Endodermal cell (in vitro differentiated cells): ENCODE measurements at regions not wholly inside any gene's neighbourhood (a gene's known extent, or its start where the extent isn't known, plus 50 kb on each side); places are given as distances from the start of the nearest gene placed in this dataset.

Experiments
- DNase-seq: peaks from one replicate; pipeline ENCODE4 v3.0.0-alpha.2; 2017
- H3K27ac ChIP-seq: 2 replicates; pipeline ENCODE4 v1.5.1; 2013; ENCODE audit warnings: mild to moderate bottlenecking, low read depth, low read length, moderate library complexity
- H3K27me3 ChIP-seq: 2 replicates; pipeline ENCODE4 v1.6.1; 2013; ENCODE audit warnings: mild to moderate bottlenecking, low read length, moderate library complexity; ENCODE audit not compliant: insufficient read depth, control insufficient read depth, poor library complexity, severe bottlenecking
- H3K36me3 ChIP-seq: 2 replicates; pipeline ENCODE4 v1.7.0; 2013; ENCODE audit warnings: mild to moderate bottlenecking, low read length, moderate library complexity; ENCODE audit not compliant: control insufficient read depth, insufficient read depth
- H3K4me1 ChIP-seq: one replicate; pipeline ENCODE4 v1.7.0; 2013; ENCODE audit warnings: low read length; ENCODE audit not compliant: control insufficient read depth, insufficient read depth
- H3K4me3 ChIP-seq: 2 replicates; pipeline ENCODE4 v1.5.1; 2013; ENCODE audit warnings: mild to moderate bottlenecking, low read length, moderate library complexity
- H3K9ac ChIP-seq: 2 replicates; pipeline ENCODE4 v1.6.1; 2013; ENCODE audit warnings: mild to moderate bottlenecking, low read length, moderate library complexity; ENCODE audit not compliant: poor library complexity, severe bottlenecking; ENCODE audit errors: extremely low read depth
- H3K9me3 ChIP-seq: 2 replicates; pipeline ENCODE4 v1.6.1; 2013; ENCODE audit warnings: mild to moderate bottlenecking, low read length, moderate library complexity; ENCODE audit not compliant: control insufficient read depth
- H3K27ac Mint-ChIP-seq: 2 replicates; pipeline ENCODE4 v1.8.0; 2020; ENCODE audit warnings: mixed read lengths
- H3K27me3 Mint-ChIP-seq: 2 replicates; pipeline ENCODE4 v1.8.0; 2021; ENCODE audit warnings: mild to moderate bottlenecking, mixed read lengths; ENCODE audit not compliant: insufficient read depth
- H3K36me3 Mint-ChIP-seq: 2 replicates; pipeline ENCODE4 v1.8.0; 2020; ENCODE audit warnings: low read depth, mixed read lengths
- H3K4me1 Mint-ChIP-seq: 2 replicates; pipeline ENCODE4 v1.8.0; 2020; ENCODE audit warnings: mixed read lengths
- H3K4me3 Mint-ChIP-seq: 2 replicates; pipeline ENCODE4 v1.8.0; 2020; ENCODE audit warnings: mild to moderate bottlenecking, moderate library complexity, mixed read lengths
- H3K9me3 Mint-ChIP-seq: 2 replicates; pipeline ENCODE4 v1.8.0; 2020; ENCODE audit warnings: mild to moderate bottlenecking, mixed read lengths
- WGBS, 2 experiments: methylation state at CpG; one replicate each; pipeline versions ENCODE4 v1.1.5 to v1.1.7; 2013; ENCODE audit warnings: missing lambda C conversion rate in 2 of 2, mixed read lengths in 1 of 2; ENCODE audit not compliant: insufficient coverage in 1 of 2, insufficient read length in 1 of 2; 5-methylcytosine and 5-hydroxymethylcytosine counted together
- TF ChIP-seq, protein P1 (sequence below): fragments of 200-600 bp; sonication (generic); conservative IDR thresholded peaks from 2 replicates; pipeline ENCODE4 v1.5.0; 2021; ENCODE audit warnings: antibody characterized with exemption, mild to moderate bottlenecking

DNA sequence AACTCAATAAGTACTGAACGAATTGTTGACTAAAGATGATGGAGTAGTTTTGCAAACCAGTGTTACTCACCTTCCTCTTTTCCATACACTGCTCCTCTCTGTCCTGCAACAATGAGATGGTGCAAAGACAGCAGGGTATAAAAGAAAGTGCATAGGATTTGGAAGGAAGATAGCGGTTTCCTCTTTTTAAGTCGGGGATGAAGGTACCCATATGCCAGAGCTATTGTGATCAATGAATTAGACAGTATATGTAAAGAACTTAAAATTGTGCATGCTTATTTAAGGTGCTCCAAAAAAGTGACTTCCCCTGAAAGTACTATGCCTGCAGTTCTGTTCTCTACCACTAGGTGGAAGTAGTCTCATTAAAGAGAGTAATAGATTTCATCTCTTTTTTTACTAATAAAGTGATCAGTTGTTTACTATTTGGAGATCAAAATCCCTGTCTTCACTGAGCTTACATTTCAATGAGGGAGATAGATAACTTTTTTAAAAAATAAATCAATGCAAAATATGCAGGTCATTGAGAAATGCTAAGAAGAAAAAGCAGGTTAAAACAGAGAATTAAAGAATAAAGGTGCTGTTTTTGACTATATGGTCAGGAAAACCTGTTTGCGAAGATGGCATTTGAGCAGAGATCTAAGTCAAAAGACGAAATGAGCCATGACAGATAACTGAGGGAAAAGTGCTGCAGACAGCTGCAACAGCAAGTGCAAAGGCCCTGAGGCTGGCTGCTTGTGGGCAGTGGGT is 339.7 kb upstream of the SLC14A2 start:
- Mint-ChIP-seq H3K9me3 (no peaks in the 10 kb centered on the region), H3K36me3 (no peaks in the 10 kb centered on the region), H3K27me3 (no peaks in the 10 kb centered on the region), H3K4me1 (peaks cover 1% of the 10 kb centered on the region), H3K27ac (no peak overlapping the region), H3K4me3 (no peak overlapping the region)
- Histone ChIP-seq H3K9me3 (peaks cover 11% of the 10 kb centered on the region), H3K9ac (no peak overlapping the region), H3K27ac (no peak overlapping the region), H3K36me3 (no peaks in the 10 kb centered on the region), H3K4me3 (no peak overlapping the region), H3K27me3 (peaks cover 5% of the 10 kb centered on the region), H3K4me1 (no peaks in the 10 kb centered on the region)
- 74 to 83% methylated on average over 4 to 5 of the region's 5 CpGs for WGBS, 2 experiments
- DNase-seq = no peak
- TF ChIP-seq, protein P1, sequence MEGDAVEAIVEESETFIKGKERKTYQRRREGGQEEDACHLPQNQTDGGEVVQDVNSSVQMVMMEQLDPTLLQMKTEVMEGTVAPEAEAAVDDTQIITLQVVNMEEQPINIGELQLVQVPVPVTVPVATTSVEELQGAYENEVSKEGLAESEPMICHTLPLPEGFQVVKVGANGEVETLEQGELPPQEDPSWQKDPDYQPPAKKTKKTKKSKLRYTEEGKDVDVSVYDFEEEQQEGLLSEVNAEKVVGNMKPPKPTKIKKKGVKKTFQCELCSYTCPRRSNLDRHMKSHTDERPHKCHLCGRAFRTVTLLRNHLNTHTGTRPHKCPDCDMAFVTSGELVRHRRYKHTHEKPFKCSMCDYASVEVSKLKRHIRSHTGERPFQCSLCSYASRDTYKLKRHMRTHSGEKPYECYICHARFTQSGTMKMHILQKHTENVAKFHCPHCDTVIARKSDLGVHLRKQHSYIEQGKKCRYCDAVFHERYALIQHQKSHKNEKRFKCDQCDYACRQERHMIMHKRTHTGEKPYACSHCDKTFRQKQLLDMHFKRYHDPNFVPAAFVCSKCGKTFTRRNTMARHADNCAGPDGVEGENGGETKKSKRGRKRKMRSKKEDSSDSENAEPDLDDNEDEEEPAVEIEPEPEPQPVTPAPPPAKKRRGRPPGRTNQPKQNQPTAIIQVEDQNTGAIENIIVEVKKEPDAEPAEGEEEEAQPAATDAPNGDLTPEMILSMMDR = peak; percentile 95

DNA sequence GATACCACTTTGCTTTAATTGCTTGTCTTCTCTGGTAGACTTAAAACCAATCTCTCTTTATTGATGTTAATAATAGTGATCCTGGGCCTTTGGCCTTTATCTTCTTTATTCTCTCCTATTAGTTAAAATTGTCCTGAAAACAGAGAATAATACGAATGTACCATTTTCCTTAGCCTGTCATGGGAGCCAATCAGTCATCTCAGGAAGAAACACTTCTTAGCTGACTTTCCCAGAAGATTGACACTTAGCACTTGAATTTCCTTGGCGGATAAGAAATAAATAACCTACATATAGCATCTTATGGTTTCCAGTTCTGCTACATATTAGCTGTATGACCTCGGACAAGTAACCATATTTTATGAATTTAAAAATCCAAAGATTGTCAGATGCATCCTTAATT is 338.4 kb upstream of the SLC14A2 start:
- no peak for DNase-seq
- H3K4me3 ChIP-seq = no peak overlapping the region
- Mint-ChIP-seq H3K36me3 (no peaks in the 10 kb centered on the region), H3K4me3 (no peak overlapping the region), H3K4me1 (peaks cover 1% of the 10 kb centered on the region), H3K27ac (no peak overlapping the region), H3K9me3 (no peaks in the 10 kb centered on the region), H3K27me3 (no peaks in the 10 kb centered on the region)
- H3K9ac ChIP-seq = no peak overlapping the region
- no peaks in the 10 kb centered on the region for H3K4me1 ChIP-seq
- H3K9me3 ChIP-seq = peaks cover 11% of the 10 kb centered on the region
- H3K27me3 ChIP-seq = peaks cover 5% of the 10 kb centered on the region
- no peaks in the 10 kb centered on the region for H3K36me3 ChIP-seq
- WGBS, 2 experiments = 91 to 95% methylated on average over 2 to 3 of the region's 3 CpGs
- TF ChIP-seq, protein P1 = no peak
- no peak overlapping the region for H3K27ac ChIP-seq

DNA sequence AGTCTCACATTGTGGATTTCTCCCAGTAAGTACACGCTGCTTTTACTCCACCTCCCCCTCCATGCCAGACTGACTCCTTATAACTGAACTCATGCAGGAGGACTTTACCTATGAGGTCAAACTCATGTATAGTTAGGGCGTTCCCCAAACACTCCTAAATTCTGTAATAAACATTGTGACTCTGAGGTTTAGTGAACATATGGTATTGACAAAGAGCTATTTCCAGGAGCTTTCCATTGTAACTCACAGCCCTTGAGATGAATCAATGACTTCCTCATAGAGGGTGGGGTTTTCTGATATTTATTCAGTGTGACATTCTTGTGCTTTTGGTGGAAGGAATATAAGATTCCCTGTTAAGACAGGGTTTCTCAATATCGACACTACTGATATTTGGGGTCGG is 337.4 kb upstream of the SLC14A2 start:
- Mint-ChIP-seq H3K27ac (no peak overlapping the region), H3K27me3 (no peaks in the 10 kb centered on the region), H3K36me3 (no peaks in the 10 kb centered on the region), H3K4me3 (no peak overlapping the region), H3K4me1 (peaks cover 1% of the 10 kb centered on the region), H3K9me3 (no peaks in the 10 kb centered on the region)
- no peaks in the 10 kb centered on the region for H3K36me3 ChIP-seq
- TF ChIP-seq, protein P1 = no peak
- no peak overlapping the region for H3K4me3 ChIP-seq
- peaks cover 11% of the 10 kb centered on the region for H3K9me3 ChIP-seq
- WGBS, 2 experiments = 94 to 100% methylated on average over 3 to 4 of the region's 4 CpGs
- H3K27me3 ChIP-seq = peaks cover 5% of the 10 kb centered on the region
- DNase-seq = no peak
- H3K27ac ChIP-seq = no peak overlapping the region
- no peak overlapping the region for H3K9ac ChIP-seq
- H3K4me1 ChIP-seq = no peaks in the 10 kb centered on the region
